WTC11 (cell line): ENCODE measurements at regions not wholly inside any gene's neighbourhood (a gene's known extent, or its start where the extent isn't known, plus 50 kb on each side); places are given as distances from the start of the nearest gene placed in this dataset.

ENCODE experiments used
- ATAC-seq: fragments of 200-7000 bp; cut with Tn5 transposase; 2 replicates; pipeline ENCODE4 v1.10.0; 2021; ENCODE audit warnings: mild to moderate bottlenecking, moderate library complexity
- CTCF ChIA-PET: fragments of 300-600 bp; sonication (Branson Sonifier 250); formaldehyde crosslinking; loops from one replicate; lab custom pipeline; 2021; ENCODE audit warnings: antibody characterized with exemption; lab: Charles Lee
- POLR2A ChIA-PET: fragments of 350-600 bp; sonication (Branson Sonifier 250); formaldehyde crosslinking; loops from one replicate; lab custom pipeline; 2021; ENCODE audit warnings: antibody characterized with exemption; lab: Charles Lee
- DNase-seq: peaks from one replicate; pipeline ENCODE4 v3.0.0; 2021; ENCODE audit warnings: low spot score
- H3K27ac Mint-ChIP-seq: 2 replicates; pipeline ENCODE4 v1.8.0; 2021; ENCODE audit warnings: mixed read lengths
- H3K27me3 Mint-ChIP-seq: 2 replicates; pipeline ENCODE4 v1.8.0; 2021; ENCODE audit warnings: low read depth, mild to moderate bottlenecking, moderate library complexity, mixed read lengths
- H3K36me3 Mint-ChIP-seq: 2 replicates; pipeline ENCODE4 v1.8.0; 2021; ENCODE audit warnings: mixed read lengths
- H3K4me1 Mint-ChIP-seq: 2 replicates; pipeline ENCODE4 v1.8.0; 2022; ENCODE audit warnings: mixed read lengths
- H3K4me3 Mint-ChIP-seq: 2 replicates; pipeline ENCODE4 v1.8.0; 2021; ENCODE audit warnings: mild to moderate bottlenecking, moderate library complexity, mixed read lengths
- H3K9me3 Mint-ChIP-seq: 2 replicates; pipeline ENCODE4 v1.8.0; 2021; ENCODE audit warnings: mixed read lengths
- AFF4 ChIP-seq: sonication (generic); formaldehyde crosslinking; IDR thresholded peaks from 2 replicates; pipeline ENCODE4 v1.8.1; 2023; ENCODE audit warnings: mild to moderate bottlenecking, missing genetic modification reagents, borderline replicate concordance
- ARID4B ChIP-seq: sonication (generic); formaldehyde crosslinking; IDR thresholded peaks from 2 replicates; pipeline ENCODE4 v1.8.0; 2023; ENCODE audit warnings: missing genetic modification reagents, mild to moderate bottlenecking, borderline replicate concordance
- E2F4 ChIP-seq: sonication (generic); formaldehyde crosslinking; IDR thresholded peaks from 2 replicates; pipeline ENCODE4 v1.8.1; 2022; ENCODE audit warnings: low read depth, mild to moderate bottlenecking, moderate library complexity, missing genetic modification reagents, borderline replicate concordance
- E2F5 ChIP-seq: sonication (generic); formaldehyde crosslinking; IDR thresholded peaks from 2 replicates; pipeline ENCODE4 v1.8.1; 2022; ENCODE audit warnings: mild to moderate bottlenecking, moderate library complexity, missing genetic modification reagents
- ELF4 ChIP-seq: sonication (generic); formaldehyde crosslinking; IDR thresholded peaks from 2 replicates; pipeline ENCODE4 v1.8.1; 2022; ENCODE audit warnings: low read depth, mild to moderate bottlenecking, moderate library complexity, missing genetic modification reagents
- GTF2I ChIP-seq: fragments of 250-450 bp; sonication (Bioruptor Pico); conservative IDR thresholded peaks from 2 replicates; pipeline ENCODE4 v1.4.0; 2021; ENCODE audit warnings: mild to moderate bottlenecking
- IRF2 ChIP-seq: sonication (generic); formaldehyde crosslinking; IDR thresholded peaks from 2 replicates; pipeline ENCODE4 v1.8.0; 2022; ENCODE audit warnings: low read depth, missing genetic modification reagents, borderline replicate concordance
- JAZF1 ChIP-seq: fragments of 250-450 bp; sonication (Bioruptor Pico); IDR thresholded peaks from 2 replicates; pipeline ENCODE4 v1.9.0; 2021; ENCODE audit warnings: moderate library complexity, mild to moderate bottlenecking, inconsistent platforms
- JUN ChIP-seq: sonication (generic); formaldehyde crosslinking; IDR thresholded peaks from 2 replicates; pipeline ENCODE4 v1.8.0; 2023; ENCODE audit warnings: mild to moderate bottlenecking, missing genetic modification reagents
- MLX ChIP-seq: sonication (generic); formaldehyde crosslinking; IDR thresholded peaks from 2 replicates; pipeline ENCODE4 v1.8.1; 2023; ENCODE audit warnings: mild to moderate bottlenecking, missing genetic modification reagents, moderate library complexity
- MYBL2 ChIP-seq: sonication (generic); formaldehyde crosslinking; IDR thresholded peaks from 2 replicates; pipeline ENCODE4 v1.8.1; 2023; ENCODE audit warnings: mild to moderate bottlenecking, moderate library complexity, missing genetic modification reagents
- NR3C1 ChIP-seq: sonication (generic); formaldehyde crosslinking; conservative IDR thresholded peaks from 2 replicates; pipeline ENCODE4 v1.8.1; 2023; ENCODE audit warnings: low read depth, mild to moderate bottlenecking, missing genetic modification reagents
- SMAD3 ChIP-seq: sonication (generic); formaldehyde crosslinking; IDR thresholded peaks from 2 replicates; pipeline ENCODE4 v1.8.0; 2022; ENCODE audit warnings: missing genetic modification reagents, mild to moderate bottlenecking, borderline replicate concordance
- TEAD1 ChIP-seq: sonication (generic); formaldehyde crosslinking; IDR thresholded peaks from 2 replicates; pipeline ENCODE4 v1.8.0; 2022; ENCODE audit warnings: mild to moderate bottlenecking, missing genetic modification reagents
- USF1 ChIP-seq: sonication (generic); formaldehyde crosslinking; IDR thresholded peaks from 2 replicates; pipeline ENCODE4 v1.8.0; 2022; ENCODE audit warnings: mild to moderate bottlenecking, missing genetic modification reagents
- ZNF219 ChIP-seq: sonication (generic); formaldehyde crosslinking; IDR thresholded peaks from 2 replicates; pipeline ENCODE4 v1.8.0; 2023; ENCODE audit warnings: missing genetic modification reagents, mild to moderate bottlenecking, borderline replicate concordance
- ZSCAN18 ChIP-seq: fragments of 250-450 bp; sonication (Bioruptor Pico); IDR thresholded peaks from 2 replicates; pipeline ENCODE4 v2.1.2; 2022; ENCODE audit warnings: mild to moderate bottlenecking, moderate library complexity

GRCh38 chr2:8334866-8335325 lies 347.0 kb upstream of the ID2 start:
- ChIA-PET CTCF (no interaction called here), POLR2A (no interaction called here)
- H3K36me3 Mint-ChIP-seq, result peaks cover 2% of the 10 kb centered on the region; the same call in 1 of the 2 replicates
- H3K4me1 Mint-ChIP-seq, result peaks cover 15% of the 10 kb centered on the region
- no peak for TF ChIP-seq JUN (CRISPR knock-in tag)
- TF ChIP-seq TEAD1, result no peak
- TF ChIP-seq E2F5 (CRISPR knock-in tag), result no peak
- no peak for TF ChIP-seq MLX (CRISPR knock-in tag)
- no peak for TF ChIP-seq USF1 (CRISPR knock-in tag)
- no peak for TF ChIP-seq GTF2I (CRISPR knock-in tag)
- no peak for TF ChIP-seq AFF4 (CRISPR knock-in tag)
- no peak for TF ChIP-seq ARID4B
- TF ChIP-seq SMAD3 (CRISPR knock-in tag), result no peak
- no peak for TF ChIP-seq E2F4 (CRISPR knock-in tag)
- no peak for TF ChIP-seq ZSCAN18 (CRISPR knock-in tag)
- TF ChIP-seq MYBL2, result no peak
- TF ChIP-seq IRF2 (CRISPR knock-in tag), result no peak
- no peak for TF ChIP-seq ELF4 (CRISPR knock-in tag)
- TF ChIP-seq NR3C1 (CRISPR knock-in tag), result no peak
- no peak for TF ChIP-seq JAZF1 (CRISPR knock-in tag)
- no peak for TF ChIP-seq ZNF219 (CRISPR knock-in tag)
- H3K9me3 Mint-ChIP-seq, result peaks cover 5% of the 10 kb centered on the region
- ATAC-seq (no peak), DNase-seq (no peak)
- H3K4me3 Mint-ChIP-seq, result no peak overlapping the region
- peak overlapping the region; percentile 79; the same call in 1 of the 2 replicates for H3K27ac Mint-ChIP-seq
- no peaks in the 10 kb centered on the region for H3K27me3 Mint-ChIP-seq
